ENCODE measurements at regions not wholly inside any gene's neighbourhood (a gene's known extent, or its start where the extent isn't known, plus 50 kb on each side); places are given as distances from the start of the nearest gene placed in this dataset.

DNA sequence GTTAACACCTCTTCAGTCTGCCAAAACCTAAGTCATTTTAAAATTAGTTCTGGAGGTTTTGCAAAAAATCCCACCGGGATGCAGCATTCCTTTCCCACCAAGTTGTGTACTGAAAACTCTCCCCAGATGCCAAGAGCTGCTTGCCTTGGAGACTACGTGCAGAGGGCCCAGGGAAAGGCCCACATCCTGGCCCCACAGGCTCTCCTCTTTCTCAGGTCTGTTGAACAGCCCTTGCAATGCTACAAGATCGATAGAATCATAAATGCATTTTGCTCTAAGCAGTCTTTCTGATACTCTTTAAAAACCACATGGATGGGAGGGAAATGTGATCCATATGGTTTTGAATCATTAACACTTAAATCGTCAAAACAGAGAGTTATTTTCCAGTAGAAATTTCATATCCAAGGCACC is 126.7 kb upstream of the ZMIZ1 start:
- no peaks in the 10 kb centered on the region for H3K36me3 ChIP-seq (replicated peaks in 1 of 2; ENCODE audit: control insufficient read depth in 1 of 2, insufficient read depth in 2 of 2, low read length in 1 of 2)
- H3K27me3 ChIP-seq (ENCODE audit: insufficient read depth): no peaks in the 10 kb centered on the region
- CTCF ChIA-PET: no interaction called here
- H3K9me2 ChIP-seq: no peaks in the 10 kb centered on the region
- H3K4me1 ChIP-seq (ENCODE audit: control insufficient read depth in 1 of 2, insufficient read depth in 2 of 2, low read depth in 1 of 2, low read length in 1 of 2): peaks cover 16 to 41% of the 10 kb centered on the region in 2 experiments; a peak in 3 of 4 replicates
- no peaks in the 10 kb centered on the region for H4K20me1 ChIP-seq (ENCODE audit: insufficient read depth)
- no peak overlapping the region for H3K4me2 ChIP-seq
- H2AFZ ChIP-seq (ENCODE audit: low read depth): no peak overlapping the region
- TF ChIP-seq, protein P1, sequence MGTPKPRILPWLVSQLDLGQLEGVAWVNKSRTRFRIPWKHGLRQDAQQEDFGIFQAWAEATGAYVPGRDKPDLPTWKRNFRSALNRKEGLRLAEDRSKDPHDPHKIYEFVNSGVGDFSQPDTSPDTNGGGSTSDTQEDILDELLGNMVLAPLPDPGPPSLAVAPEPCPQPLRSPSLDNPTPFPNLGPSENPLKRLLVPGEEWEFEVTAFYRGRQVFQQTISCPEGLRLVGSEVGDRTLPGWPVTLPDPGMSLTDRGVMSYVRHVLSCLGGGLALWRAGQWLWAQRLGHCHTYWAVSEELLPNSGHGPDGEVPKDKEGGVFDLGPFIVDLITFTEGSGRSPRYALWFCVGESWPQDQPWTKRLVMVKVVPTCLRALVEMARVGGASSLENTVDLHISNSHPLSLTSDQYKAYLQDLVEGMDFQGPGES (IDR thresholded peaks at IDR 0.05; ENCODE audit: low read depth, low read length): no peak
- H3K79me2 ChIP-seq (ENCODE audit: insufficient read depth): no peaks in the 10 kb centered on the region
- no peaks in the 10 kb centered on the region for H3K9me3 ChIP-seq
- no peak for DNase-seq
- H3K9ac ChIP-seq: no peak overlapping the region
- H3F3A ChIP-seq (replicated peaks; ENCODE audit: insufficient read depth): peaks cover 9% of the 10 kb centered on the region
- POLR2A ChIA-PET: no interaction called here
- H3K4me3 ChIP-seq (ENCODE audit: low read depth in 2 of 2, low read length in 1 of 2): no peak overlapping the region
- WGBS (ENCODE audit: low lambda C conversion rate): 68% methylated on average over 4 of the region's 4 CpGs
- H3K27ac ChIP-seq (ENCODE audit: low read depth in 2 of 2, low read length in 1 of 2): no peak overlapping the region

DNA sequence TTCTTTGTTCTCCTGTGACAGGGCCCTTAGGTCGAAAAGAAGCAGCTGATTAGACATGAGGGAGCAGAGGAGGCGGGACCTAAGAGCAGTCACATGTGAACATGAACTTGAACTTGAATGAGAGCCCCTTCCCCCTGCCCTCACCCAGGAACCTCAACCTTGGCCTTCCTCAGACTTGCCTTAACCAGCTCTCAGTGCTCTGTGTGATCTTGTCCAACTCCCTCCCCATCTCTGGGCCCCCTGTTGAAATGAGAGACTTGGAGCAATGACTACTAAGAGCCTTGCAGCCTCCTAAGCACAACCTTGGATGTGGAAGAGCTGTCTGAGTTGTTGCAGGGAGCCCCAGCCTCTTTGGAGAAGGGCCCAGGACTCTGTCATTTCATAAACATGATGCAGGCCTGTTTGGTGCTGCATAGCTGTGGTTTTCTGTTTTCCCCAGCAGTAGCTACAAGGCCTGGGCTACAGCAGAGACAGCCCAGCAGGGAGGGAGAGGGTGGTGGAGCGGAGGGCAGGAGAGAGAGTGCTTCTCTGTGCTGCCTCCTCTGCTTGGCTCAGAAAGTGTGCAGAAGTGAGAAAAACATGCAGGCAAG is 123.9 kb upstream of the ZMIZ1 start:
- Histone ChIP-seq H3K4me1 (ENCODE audit: control insufficient read depth in 1 of 2, insufficient read depth in 2 of 2, low read depth in 1 of 2, low read length in 1 of 2) (peaks cover 16 to 38% of the 10 kb centered on the region in 2 experiments; a peak in 3 of 4 replicates), H2AFZ (ENCODE audit: low read depth) (0 out of 2 replicates have a peak overlapping the region, but pooled peaks have one; percentile 46), H3K27ac (ENCODE audit: low read depth in 2 of 2, low read length in 1 of 2) (peak overlapping the region; percentile 55 to 86), H3K36me3 (replicated peaks in 1 of 2; ENCODE audit: control insufficient read depth in 1 of 2, insufficient read depth in 2 of 2, low read length in 1 of 2) (no peaks in the 10 kb centered on the region), H3K4me3 (ENCODE audit: low read depth in 2 of 2, low read length in 1 of 2) (no peak overlapping the region), H3K79me2 (ENCODE audit: insufficient read depth) (no peaks in the 10 kb centered on the region), H3K9ac (no peak overlapping the region; the same call in 1 of the 2 replicates), H3K4me2 (peak overlapping the region; percentile 49; the same call in 1 of the 2 replicates), H3F3A (replicated peaks; ENCODE audit: insufficient read depth) (peaks cover 9% of the 10 kb centered on the region), H3K9me3 (no peaks in the 10 kb centered on the region), H3K9me2 (no peaks in the 10 kb centered on the region), H4K20me1 (ENCODE audit: insufficient read depth) (no peaks in the 10 kb centered on the region), H3K27me3 (ENCODE audit: insufficient read depth) (no peaks in the 10 kb centered on the region)
- 53% methylated on average over 3 of the region's 3 CpGs for WGBS (ENCODE audit: low lambda C conversion rate)
- CTCF ChIA-PET: no interaction called here
- POLR2A ChIA-PET: no interaction called here
- DNase-seq: no peak
- no peak for TF ChIP-seq MEF2A (IDR thresholded peaks at IDR 0.05; ENCODE audit: borderline replicate concordance, low read depth)
- TF ChIP-seq, protein P2, sequence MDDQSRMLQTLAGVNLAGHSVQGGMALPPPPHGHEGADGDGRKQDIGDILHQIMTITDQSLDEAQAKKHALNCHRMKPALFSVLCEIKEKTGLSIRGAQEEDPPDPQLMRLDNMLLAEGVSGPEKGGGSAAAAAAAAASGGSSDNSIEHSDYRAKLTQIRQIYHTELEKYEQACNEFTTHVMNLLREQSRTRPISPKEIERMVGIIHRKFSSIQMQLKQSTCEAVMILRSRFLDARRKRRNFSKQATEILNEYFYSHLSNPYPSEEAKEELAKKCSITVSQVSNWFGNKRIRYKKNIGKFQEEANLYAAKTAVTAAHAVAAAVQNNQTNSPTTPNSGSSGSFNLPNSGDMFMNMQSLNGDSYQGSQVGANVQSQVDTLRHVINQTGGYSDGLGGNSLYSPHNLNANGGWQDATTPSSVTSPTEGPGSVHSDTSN (IDR thresholded peaks at IDR 0.05): peak; percentile 94
- no peak for TF ChIP-seq MXI1 (IDR thresholded peaks at IDR 0.05; ENCODE audit: low read depth, low read length)
- peak; percentile 72; the same call in 1 of the 2 replicates for TF ChIP-seq SIN3A (IDR thresholded peaks at IDR 0.05; ENCODE audit: borderline replicate concordance, low read depth, low read length)
- TF ChIP-seq NFIC (IDR thresholded peaks at IDR 0.05; ENCODE audit: borderline replicate concordance): peak; percentile 84
- TF ChIP-seq, protein P3, sequence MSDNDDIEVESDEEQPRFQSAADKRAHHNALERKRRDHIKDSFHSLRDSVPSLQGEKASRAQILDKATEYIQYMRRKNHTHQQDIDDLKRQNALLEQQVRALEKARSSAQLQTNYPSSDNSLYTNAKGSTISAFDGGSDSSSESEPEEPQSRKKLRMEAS (IDR thresholded peaks at IDR 0.05; ENCODE audit: low read depth): no peak; the same call in 1 of the 2 replicates
- no peak for TF ChIP-seq EZH2phosphoT487 (IDR thresholded peaks at IDR 0.05; ENCODE audit: borderline replicate concordance, low read depth)
- TF ChIP-seq GABPA (IDR thresholded peaks at IDR 0.05; ENCODE audit: low read depth): no peak
- TF ChIP-seq, protein P4, sequence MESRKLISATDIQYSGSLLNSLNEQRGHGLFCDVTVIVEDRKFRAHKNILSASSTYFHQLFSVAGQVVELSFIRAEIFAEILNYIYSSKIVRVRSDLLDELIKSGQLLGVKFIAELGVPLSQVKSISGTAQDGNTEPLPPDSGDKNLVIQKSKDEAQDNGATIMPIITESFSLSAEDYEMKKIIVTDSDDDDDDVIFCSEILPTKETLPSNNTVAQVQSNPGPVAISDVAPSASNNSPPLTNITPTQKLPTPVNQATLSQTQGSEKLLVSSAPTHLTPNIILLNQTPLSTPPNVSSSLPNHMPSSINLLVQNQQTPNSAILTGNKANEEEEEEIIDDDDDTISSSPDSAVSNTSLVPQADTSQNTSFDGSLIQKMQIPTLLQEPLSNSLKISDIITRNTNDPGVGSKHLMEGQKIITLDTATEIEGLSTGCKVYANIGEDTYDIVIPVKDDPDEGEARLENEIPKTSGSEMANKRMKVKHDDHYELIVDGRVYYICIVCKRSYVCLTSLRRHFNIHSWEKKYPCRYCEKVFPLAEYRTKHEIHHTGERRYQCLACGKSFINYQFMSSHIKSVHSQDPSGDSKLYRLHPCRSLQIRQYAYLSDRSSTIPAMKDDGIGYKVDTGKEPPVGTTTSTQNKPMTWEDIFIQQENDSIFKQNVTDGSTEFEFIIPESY (IDR thresholded peaks at IDR 0.05; ENCODE audit: borderline replicate concordance, low read depth): no peak
- no peak for TF ChIP-seq FOXJ3 (CRISPR knock-in tag; IDR thresholded peaks at IDR 0.05)
- TF ChIP-seq JUND (IDR thresholded peaks at IDR 0.05): no peak; the same call in 1 of the 2 replicates
- peak; percentile 98 for TF ChIP-seq TCF12 (IDR thresholded peaks at IDR 0.05)
- peak; percentile 58; the same call in 1 of the 2 replicates for TF ChIP-seq FOSL2 (IDR thresholded peaks at IDR 0.05; ENCODE audit: borderline replicate concordance, low read depth)
- peak; percentile 82; the same call in 1 of the 2 replicates for TF ChIP-seq TEAD4 (IDR thresholded peaks at IDR 0.05; ENCODE audit: borderline replicate concordance, insufficient read depth)
- TF ChIP-seq NRF1 (IDR thresholded peaks at IDR 0.05; ENCODE audit: low read depth, low read length): no peak
- peak; percentile 13 to 83; a peak in 3 of 4 replicates for TF ChIP-seq EP300 (IDR thresholded peaks at IDR 0.05; ENCODE audit: borderline replicate concordance in 1 of 2, low read depth in 1 of 2, low read length in 1 of 2)
- no peak for TF ChIP-seq RAD21 (IDR thresholded peaks at IDR 0.05; ENCODE audit: low read length)
- TF ChIP-seq GATA2 (CRISPR knock-in tag; IDR thresholded peaks at IDR 0.05): no peak
- TF ChIP-seq SMC3 (IDR thresholded peaks at IDR 0.05; ENCODE audit: low read depth, low read length): peak; percentile 35
- TF ChIP-seq, protein P5, sequence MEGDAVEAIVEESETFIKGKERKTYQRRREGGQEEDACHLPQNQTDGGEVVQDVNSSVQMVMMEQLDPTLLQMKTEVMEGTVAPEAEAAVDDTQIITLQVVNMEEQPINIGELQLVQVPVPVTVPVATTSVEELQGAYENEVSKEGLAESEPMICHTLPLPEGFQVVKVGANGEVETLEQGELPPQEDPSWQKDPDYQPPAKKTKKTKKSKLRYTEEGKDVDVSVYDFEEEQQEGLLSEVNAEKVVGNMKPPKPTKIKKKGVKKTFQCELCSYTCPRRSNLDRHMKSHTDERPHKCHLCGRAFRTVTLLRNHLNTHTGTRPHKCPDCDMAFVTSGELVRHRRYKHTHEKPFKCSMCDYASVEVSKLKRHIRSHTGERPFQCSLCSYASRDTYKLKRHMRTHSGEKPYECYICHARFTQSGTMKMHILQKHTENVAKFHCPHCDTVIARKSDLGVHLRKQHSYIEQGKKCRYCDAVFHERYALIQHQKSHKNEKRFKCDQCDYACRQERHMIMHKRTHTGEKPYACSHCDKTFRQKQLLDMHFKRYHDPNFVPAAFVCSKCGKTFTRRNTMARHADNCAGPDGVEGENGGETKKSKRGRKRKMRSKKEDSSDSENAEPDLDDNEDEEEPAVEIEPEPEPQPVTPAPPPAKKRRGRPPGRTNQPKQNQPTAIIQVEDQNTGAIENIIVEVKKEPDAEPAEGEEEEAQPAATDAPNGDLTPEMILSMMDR (IDR thresholded peaks at IDR 0.05): peak; percentile 34; the same call in 1 of the 2 replicates
